GM08714 (cell line): ENCODE measurements at regions not wholly inside any gene's neighbourhood (a gene's known extent, or its start where the extent isn't known, plus 50 kb on each side); places are given as distances from the start of the nearest gene placed in this dataset.

Source experiments
- H3K4me3 ChIP-seq: fragments of 200-500 bp; sonication (Bioruptor generic); 2 replicates; pipeline ENCODE4 v1.5.1; 2014; ENCODE audit warnings: mild to moderate bottlenecking, low read length, inconsistent platforms
- ZNF274 ChIP-seq: IDR thresholded peaks from 2 replicates; pipeline ENCODE4 v1.6.1; 2012; ENCODE audit warnings: mild to moderate bottlenecking, low read depth, low read length

GRCh38 chr6:140779991-140780596 is 1352.6 kb upstream of the GJE1 start:
- no peak overlapping the region for H3K4me3 ChIP-seq
- no peak for TF ChIP-seq ZNF274

GRCh38 chr6:140779341-140779740 is 1353.4 kb upstream of the GJE1 start:
- H3K4me3 ChIP-seq, result no peak overlapping the region
- no peak for TF ChIP-seq ZNF274

GRCh38 chr6:140777780-140778179 is 1354.9 kb upstream of the GJE1 start:
- no peak for TF ChIP-seq ZNF274
- no peak overlapping the region for H3K4me3 ChIP-seq

GRCh38 chr6:140775061-140775460 is 1357.7 kb upstream of the GJE1 start:
- no peak overlapping the region for H3K4me3 ChIP-seq
- no peak for TF ChIP-seq ZNF274

GRCh38 chr6:140774080-140774505 is 1358.6 kb upstream of the GJE1 start:
- TF ChIP-seq ZNF274, result no peak
- no peak overlapping the region for H3K4me3 ChIP-seq

GRCh38 chr6:140773276-140773675 is 1359.4 kb upstream of the GJE1 start:
- TF ChIP-seq ZNF274, result no peak
- H3K4me3 ChIP-seq, result no peak overlapping the region

GRCh38 chr6:140772576-140772975 is 1360.1 kb upstream of the GJE1 start:
- no peak overlapping the region for H3K4me3 ChIP-seq
- TF ChIP-seq ZNF274, result no peak

- TF ChIP-seq ZNF274, result no peak
- H3K4me3 ChIP-seq, result no peak overlapping the region
Measured at GRCh38 chr6:140768133-140768532, 1364.6 kb upstream of the GJE1 start.

- no peak for TF ChIP-seq ZNF274
- H3K4me3 ChIP-seq, result no peak overlapping the region
Measured at GRCh38 chr6:140766999-140767398, 1365.7 kb upstream of the GJE1 start.

- no peak for TF ChIP-seq ZNF274
- H3K4me3 ChIP-seq, result no peak overlapping the region
Measured at GRCh38 chr6:140758169-140758877, 1374.4 kb upstream of the GJE1 start.

- no peak overlapping the region for H3K4me3 ChIP-seq
- no peak for TF ChIP-seq ZNF274
Measured at GRCh38 chr6:140752234-140752633, 1377.8 kb upstream of the CITED2 start.

GRCh38 chr6:140747114-140747513 is 1372.7 kb upstream of the CITED2 start:
- TF ChIP-seq ZNF274, result no peak
- no peak overlapping the region for H3K4me3 ChIP-seq

GRCh38 chr6:140744659-140745320 is 1370.3 kb upstream of the CITED2 start:
- no peak overlapping the region for H3K4me3 ChIP-seq
- no peak for TF ChIP-seq ZNF274

- no peak overlapping the region for H3K4me3 ChIP-seq
- TF ChIP-seq ZNF274, result no peak
Measured at GRCh38 chr6:140736231-140736630, 1361.8 kb upstream of the CITED2 start.

GRCh38 chr6:140732991-140733390 is 1358.5 kb upstream of the CITED2 start:
- H3K4me3 ChIP-seq, result no peak overlapping the region
- no peak for TF ChIP-seq ZNF274
